GM10248 (cell line): ENCODE measurements at regions not wholly inside any gene's neighbourhood (a gene's known extent, or its start where the extent isn't known, plus 50 kb on each side); places are given as distances from the start of the nearest gene placed in this dataset.

ENCODE experiments used
- CTCF ChIA-PET: fragments of 300-600 bp; sonication (Branson Sonifier 250); formaldehyde crosslinking; extraction: SDS; loops from one replicate; lab custom pipeline; 2021; ENCODE audit warnings: antibody characterized with exemption; lab: Yijun Ruan, JAX
- POLR2A ChIA-PET: fragments of 350-650 bp; sonication (Branson Sonifier 250); formaldehyde crosslinking; extraction: SDS; loops from one replicate; lab custom pipeline; 2020; ENCODE audit warnings: antibody characterized with exemption; lab: Yijun Ruan, JAX
- DNase-seq: peaks from one replicate; pipeline ENCODE4 v3.0.0; 2012; ENCODE audit errors: extremely low spot score
- CTCF ChIP-seq: IDR thresholded peaks from 2 replicates; pipeline ENCODE4 v1.5.1; 2012; ENCODE audit warnings: mild to moderate bottlenecking, low read depth; ENCODE audit errors: extremely low read depth, missing control alignments, control extremely low read depth

GRCh38 chr2:71796174-71796593, 342.8 kb downstream of the DYSF start:
- DNase-seq: no peak
- POLR2A ChIA-PET: no interaction called here
- CTCF ChIA-PET: interaction anchor here (0.7 to 4.8 kb wide), 8 partner anchors 9 to 497 kb away, joined by 3 to 38 read pairs (median 4); no protein-coding TSS in a partner anchor
- no peak for TF ChIP-seq CTCF

GRCh38 chr2:71795486-71795885, 342.1 kb downstream of the DYSF start:
- CTCF ChIA-PET: interaction anchor here (1.3 to 2.5 kb wide), 3 partner anchors 10 to 496 kb away, joined by 3 to 11 read pairs (median 4); no protein-coding TSS in a partner anchor
- DNase-seq: no peak
- POLR2A ChIA-PET: no interaction called here
- TF ChIP-seq CTCF: no peak

- ChIA-PET POLR2A (no interaction called here), CTCF (interaction anchor here (0.8 to 2.5 kb wide), 3 partner anchors 11 to 248 kb away, joined by 3 to 11 read pairs (median 3); no protein-coding TSS in a partner anchor)
- no peak for DNase-seq
- TF ChIP-seq CTCF: no peak
Observed at GRCh38 chr2:71794611-71795010, 341.2 kb downstream of the DYSF start.

GRCh38 chr2:71793926-71794325, 340.6 kb downstream of the DYSF start:
- CTCF ChIA-PET: interaction anchor here (1.4 kb wide), 1 partner anchor 33 kb away, joined by 3 read pairs; no protein-coding TSS in a partner anchor
- POLR2A ChIA-PET: no interaction called here

GRCh38 chr2:71792926-71793761, 339.8 kb downstream of the DYSF start:
- ChIA-PET POLR2A (no interaction called here), CTCF (no interaction called here)
- no peak for TF ChIP-seq CTCF
- no peak for DNase-seq

More at GRCh38 chr2:71793926-71794325, 340.6 kb downstream of the DYSF start:
- DNase-seq: no peak
- no peak for TF ChIP-seq CTCF

- TF ChIP-seq CTCF: no peak
- no peak for DNase-seq
- CTCF ChIA-PET: interaction anchor here (1.7 kb wide), 1 partner anchor 247 kb away, joined by 3 read pairs; no protein-coding TSS in a partner anchor
- POLR2A ChIA-PET: no interaction called here
Observed at GRCh38 chr2:71791501-71792135, 338.3 kb downstream of the DYSF start.
